ENCODE measurements at regions not wholly inside any gene's neighbourhood (a gene's known extent, or its start where the extent isn't known, plus 50 kb on each side); places are given as distances from the start of the nearest gene placed in this dataset.

DNA sequence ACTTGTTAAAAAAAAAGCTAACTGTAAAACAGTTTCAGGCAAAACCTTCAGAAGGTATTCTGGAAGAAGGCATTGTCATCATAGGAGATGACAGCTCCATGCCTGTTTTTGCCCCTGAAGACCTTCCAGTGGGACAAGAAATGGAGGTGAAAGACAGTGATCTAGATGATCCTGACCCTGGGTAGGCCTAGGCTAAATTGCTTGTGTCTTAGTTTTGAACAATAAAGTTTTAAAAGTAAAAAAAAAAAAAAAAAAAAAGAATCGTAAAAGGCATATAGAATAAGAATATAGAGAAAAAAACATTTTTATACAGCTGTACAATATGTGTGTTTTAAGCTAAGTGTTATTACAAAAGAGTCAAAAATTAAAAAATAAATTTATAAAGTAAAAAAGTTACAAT is 106.6 kb upstream of the PLXNA2 start:
- TF ChIP-seq, protein P1, sequence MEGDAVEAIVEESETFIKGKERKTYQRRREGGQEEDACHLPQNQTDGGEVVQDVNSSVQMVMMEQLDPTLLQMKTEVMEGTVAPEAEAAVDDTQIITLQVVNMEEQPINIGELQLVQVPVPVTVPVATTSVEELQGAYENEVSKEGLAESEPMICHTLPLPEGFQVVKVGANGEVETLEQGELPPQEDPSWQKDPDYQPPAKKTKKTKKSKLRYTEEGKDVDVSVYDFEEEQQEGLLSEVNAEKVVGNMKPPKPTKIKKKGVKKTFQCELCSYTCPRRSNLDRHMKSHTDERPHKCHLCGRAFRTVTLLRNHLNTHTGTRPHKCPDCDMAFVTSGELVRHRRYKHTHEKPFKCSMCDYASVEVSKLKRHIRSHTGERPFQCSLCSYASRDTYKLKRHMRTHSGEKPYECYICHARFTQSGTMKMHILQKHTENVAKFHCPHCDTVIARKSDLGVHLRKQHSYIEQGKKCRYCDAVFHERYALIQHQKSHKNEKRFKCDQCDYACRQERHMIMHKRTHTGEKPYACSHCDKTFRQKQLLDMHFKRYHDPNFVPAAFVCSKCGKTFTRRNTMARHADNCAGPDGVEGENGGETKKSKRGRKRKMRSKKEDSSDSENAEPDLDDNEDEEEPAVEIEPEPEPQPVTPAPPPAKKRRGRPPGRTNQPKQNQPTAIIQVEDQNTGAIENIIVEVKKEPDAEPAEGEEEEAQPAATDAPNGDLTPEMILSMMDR (IDR thresholded peaks at IDR 0.05; ENCODE audit: insufficient read depth, low read length, poor library complexity, severe bottlenecking): no peak
- no peak for TF ChIP-seq EZH2phosphoT487 (conservative IDR thresholded peaks at IDR 0.05; ENCODE audit: low read length)

All from SU-DHL-6 (cell line).